ENCODE measurements at regions not wholly inside any gene's neighbourhood (a gene's known extent, or its start where the extent isn't known, plus 50 kb on each side); places are given as distances from the start of the nearest gene placed in this dataset.

GRCh38 chr14:42629553-42629952 lies 1022.9 kb downstream of the LRFN5 start:
- no peak overlapping the region for H4K91ac ChIP-seq (ENCODE audit: insufficient read depth, low read depth, low read length)
- no peak for DNase-seq
- no TSS peak for BruUV-seq (replicated peaks)

More at GRCh38 chr14:42629553-42629952, 1022.9 kb downstream of the LRFN5 start:
- Histone ChIP-seq H3K9me1 (ENCODE audit: insufficient read depth, low read length) (no peaks in the 10 kb centered on the region), H3K4me3 (ENCODE audit: insufficient read depth, low read depth, low read length) (no peak overlapping the region), H2AK5ac (ENCODE audit: low read depth, low read length) (no peak overlapping the region), H3K79me1 (ENCODE audit: low read depth in 1 of 2, low read length in 2 of 2) (no peaks in the 10 kb centered on the region), H3K36me3 (ENCODE audit: control insufficient read depth, insufficient read depth, low read length) (no peaks in the 10 kb centered on the region), H2BK15ac (ENCODE audit: low read depth, low read length) (no peak overlapping the region), H3K27ac (ENCODE audit: insufficient read depth, low read length) (no peak overlapping the region), H3K14ac (replicated peaks; ENCODE audit: low read depth, low read length) (no peak overlapping the region), H3K4ac (ENCODE audit: low read depth, low read length) (no peak overlapping the region), H3K27me3 (ENCODE audit: control insufficient read depth, insufficient read depth, low read length) (no peaks in the 10 kb centered on the region), H2AK9ac (replicated peaks; ENCODE audit: low read depth, low read length, poor library complexity) (no peak overlapping the region), H3K9ac (ENCODE audit: low read depth, low read length) (no peak overlapping the region), H2BK120ac (ENCODE audit: low read depth, low read length) (no peak overlapping the region), H3K23ac (ENCODE audit: low read depth, low read length) (no peak overlapping the region), H3K9me3 (ENCODE audit: control insufficient read depth, insufficient read depth, low read length) (no peaks in the 10 kb centered on the region), H3K4me1 (ENCODE audit: control insufficient read depth, insufficient read depth, low read length) (no peaks in the 10 kb centered on the region), H4K8ac (ENCODE audit: low read depth in 2 of 2, low read length in 2 of 2) (no peak overlapping the region), H3K18ac (ENCODE audit: low read depth, low read length) (no peak overlapping the region), H2BK5ac (ENCODE audit: low read depth, low read length, poor library complexity, severe bottlenecking) (no peak overlapping the region), H4K5ac (ENCODE audit: low read depth, low read length) (no peak overlapping the region), H2BK20ac (ENCODE audit: low read depth, low read length) (no peak overlapping the region), H2AFZ (replicated peaks; ENCODE audit: low read length, poor library complexity) (no peak overlapping the region), H3K4me2 (ENCODE audit: low read depth, low read length) (no peak overlapping the region), H3K56ac (ENCODE audit: extremely low read depth, insufficient read depth, low read length) (no peak overlapping the region), H4K20me1 (ENCODE audit: insufficient read depth, low read length) (no peaks in the 10 kb centered on the region)
- TF ChIP-seq MXI1 (IDR thresholded peaks at IDR 0.05; ENCODE audit: borderline replicate concordance, low read depth, low read length): no peak
- no peak for TF ChIP-seq CTCF (conservative IDR thresholded peaks at IDR 0.05; ENCODE audit: low read depth, low read length)
- no peak for TF ChIP-seq SMC3 (IDR thresholded peaks at IDR 0.05; ENCODE audit: low read depth, low read length)
- TF ChIP-seq RAD21 (IDR thresholded peaks at IDR 0.05; ENCODE audit: low read length): no peak
- TF ChIP-seq FOS (IDR thresholded peaks at IDR 0.05; ENCODE audit: low read depth, low read length): no peak
- TF ChIP-seq ELK1 (IDR thresholded peaks at IDR 0.05; ENCODE audit: borderline replicate concordance, low read depth, low read length): no peak
- no peak for TF ChIP-seq BHLHE40 (IDR thresholded peaks at IDR 0.05; ENCODE audit: low read depth, low read length)
- no peak for TF ChIP-seq CHD1 (IDR thresholded peaks at IDR 0.05; ENCODE audit: low read depth, low read length)
- TF ChIP-seq MAFK (IDR thresholded peaks at IDR 0.05; ENCODE audit: low read depth, low read length): no peak
- no peak for TF ChIP-seq CEBPB (IDR thresholded peaks at IDR 0.05; ENCODE audit: low read depth, low read length)
- TF ChIP-seq MAZ (IDR thresholded peaks at IDR 0.05; ENCODE audit: borderline replicate concordance, low read depth, low read length): no peak
- TF ChIP-seq POLR2A (IDR thresholded peaks at IDR 0.05; ENCODE audit: low read depth, low read length): no peak
- no peak for TF ChIP-seq USF2 (IDR thresholded peaks at IDR 0.05; ENCODE audit: low read depth, low read length)
- no peak for TF ChIP-seq RFX5 (IDR thresholded peaks at IDR 0.05; ENCODE audit: low read depth, low read length)
- no peak for TF ChIP-seq RCOR1 (IDR thresholded peaks at IDR 0.05; ENCODE audit: insufficient replicate concordance, low read length)
- no peak for TF ChIP-seq NFE2L2 (IDR thresholded peaks at IDR 0.05; ENCODE audit: low read depth, low read length)
- intact Hi-C loops (cut with micrococcal nuclease) (no loop called here), dilution Hi-C loops (cut with HindIII; ENCODE audit: low sequenced_read_pairs, unreplicated experiment) (no loop called here), in situ Hi-C loops (cut with MboI; ENCODE audit: low sequenced_read_pairs) (no loop called here)
- no CpG with 5 or more reads among the region's 1 CpG for WGBS, 2 experiments (ENCODE audit: extremely low coverage in 2 of 2, insufficient read length in 1 of 2)
- no peak for ATAC-seq (ENCODE audit: low read depth)
- POLR2A ChIA-PET (ENCODE audit: unreplicated experiment): no interaction called here
- CTCF ChIA-PET: no interaction called here
